Colonic mucosa (tissue), 4 donors: ENCODE measurements at regions not wholly inside any gene's neighbourhood (a gene's known extent, or its start where the extent isn't known, plus 50 kb on each side); places are given as distances from the start of the nearest gene placed in this dataset.

ENCODE experiments used
- DNase-seq: peaks from one replicate; pipeline ENCODE4 v3.0.0-alpha.2; 2020
- H3K27ac ChIP-seq: fragments of 200-600 bp; one replicate; pipeline ENCODE4 v1.8.0; 2021
- H3K27me3 ChIP-seq: fragments of 200-600 bp; one replicate; pipeline ENCODE4 v1.8.0; 2021
- H3K36me3 ChIP-seq: fragments of 200-600 bp; one replicate; pipeline ENCODE4 v1.8.0; 2021
- H3K4me1 ChIP-seq: fragments of 200-600 bp; one replicate; pipeline ENCODE4 v1.8.0; 2021; ENCODE audit warnings: mild to moderate bottlenecking
- H3K4me3 ChIP-seq: fragments of 200-600 bp; one replicate; pipeline ENCODE4 v1.8.0; 2021
- H3K9ac ChIP-seq, 2 donors: one replicate each; pipeline ENCODE4 v1.7.0; 2013; ENCODE audit warnings: control low read depth in 2 of 2, low read depth in 2 of 2, low read length in 2 of 2
- H3K9me3 ChIP-seq: fragments of 200-600 bp; one replicate; pipeline ENCODE4 v1.8.0; 2021
- CTCF ChIP-seq: fragments of 200-600 bp; IDR thresholded peaks from one replicate; pipeline ENCODE4 v1.8.0; 2022; ENCODE audit warnings: antibody characterized with exemption, mild to moderate bottlenecking
- intact Hi-C: fragments of 100-400 bp; cut with DNase I; formaldehyde crosslinking; loops from one replicate; pipeline ENCODE4 v1.14.1; 2022
- donor health status: healthy.
- donor health status: DM: no; HTN: no; CAD: no.
- donor health status: DM: no; HTN: no; CAD: no.

- H3K27ac ChIP-seq: no peak overlapping the region
- H3K9me3 ChIP-seq: no peaks in the 10 kb centered on the region
- H3K36me3 ChIP-seq: no peaks in the 10 kb centered on the region
- DNase-seq: no peak
- H3K9ac ChIP-seq: no peak overlapping the region
- no peaks in the 10 kb centered on the region for H3K27me3 ChIP-seq
- TF ChIP-seq CTCF: no peak
- no peak overlapping the region for H3K4me3 ChIP-seq
- intact Hi-C loops: no loop called here
- no peaks in the 10 kb centered on the region for H3K4me1 ChIP-seq
These were observed 540.5 kb downstream of the SLC4A3 start for GRCh38 chr2:220167956-220168355.

- intact Hi-C loops: no loop called here
- no peaks in the 10 kb centered on the region for H3K27me3 ChIP-seq
- H3K36me3 ChIP-seq: no peaks in the 10 kb centered on the region
- no peak overlapping the region for H3K27ac ChIP-seq
- H3K9me3 ChIP-seq: no peaks in the 10 kb centered on the region
- no peak for DNase-seq
- H3K9ac ChIP-seq: no peak overlapping the region
- TF ChIP-seq CTCF: no peak
- H3K4me1 ChIP-seq: no peaks in the 10 kb centered on the region
- H3K4me3 ChIP-seq: no peak overlapping the region
These were observed 541.6 kb downstream of the SLC4A3 start for GRCh38 chr2:220168891-220169546.

- no peak for DNase-seq
- Histone ChIP-seq H3K27me3 (no peaks in the 10 kb centered on the region), H3K36me3 (no peaks in the 10 kb centered on the region), H3K4me3 (no peak overlapping the region), H3K4me1 (no peaks in the 10 kb centered on the region), H3K27ac (no peak overlapping the region), H3K9me3 (no peaks in the 10 kb centered on the region), H3K9ac (no peak overlapping the region)
- intact Hi-C loops: no loop called here
- no peak for TF ChIP-seq CTCF
These were observed 547.4 kb downstream of the SLC4A3 start for GRCh38 chr2:220174826-220175225.

GRCh38 chr2:220175967-220176366 lies 548.5 kb downstream of the SLC4A3 start:
- H3K27ac ChIP-seq: no peak overlapping the region
- no peak for TF ChIP-seq CTCF
- no peak overlapping the region for H3K9ac ChIP-seq
- H3K4me3 ChIP-seq: no peak overlapping the region
- intact Hi-C loops: no loop called here
- no peaks in the 10 kb centered on the region for H3K9me3 ChIP-seq
- DNase-seq: no peak
- H3K4me1 ChIP-seq: no peaks in the 10 kb centered on the region
- H3K36me3 ChIP-seq: no peaks in the 10 kb centered on the region
- no peaks in the 10 kb centered on the region for H3K27me3 ChIP-seq

- Histone ChIP-seq H3K9ac (no peak overlapping the region), H3K9me3 (no peaks in the 10 kb centered on the region), H3K27ac (no peak overlapping the region), H3K36me3 (no peaks in the 10 kb centered on the region), H3K4me1 (no peaks in the 10 kb centered on the region), H3K4me3 (no peak overlapping the region), H3K27me3 (no peaks in the 10 kb centered on the region)
- intact Hi-C loops: no loop called here
- no peak for DNase-seq
- no peak for TF ChIP-seq CTCF
These were observed 551.7 kb downstream of the SLC4A3 start for GRCh38 chr2:220178991-220179695.
